Tongue (tissue), 1 donor: ENCODE measurements at regions not wholly inside any gene's neighbourhood (a gene's known extent, or its start where the extent isn't known, plus 50 kb on each side); places are given as distances from the start of the nearest gene placed in this dataset.

Source experiments
- DNase-seq: peaks from one replicate; pipeline ENCODE4 v3.0.0-alpha.2; 2015

DNA sequence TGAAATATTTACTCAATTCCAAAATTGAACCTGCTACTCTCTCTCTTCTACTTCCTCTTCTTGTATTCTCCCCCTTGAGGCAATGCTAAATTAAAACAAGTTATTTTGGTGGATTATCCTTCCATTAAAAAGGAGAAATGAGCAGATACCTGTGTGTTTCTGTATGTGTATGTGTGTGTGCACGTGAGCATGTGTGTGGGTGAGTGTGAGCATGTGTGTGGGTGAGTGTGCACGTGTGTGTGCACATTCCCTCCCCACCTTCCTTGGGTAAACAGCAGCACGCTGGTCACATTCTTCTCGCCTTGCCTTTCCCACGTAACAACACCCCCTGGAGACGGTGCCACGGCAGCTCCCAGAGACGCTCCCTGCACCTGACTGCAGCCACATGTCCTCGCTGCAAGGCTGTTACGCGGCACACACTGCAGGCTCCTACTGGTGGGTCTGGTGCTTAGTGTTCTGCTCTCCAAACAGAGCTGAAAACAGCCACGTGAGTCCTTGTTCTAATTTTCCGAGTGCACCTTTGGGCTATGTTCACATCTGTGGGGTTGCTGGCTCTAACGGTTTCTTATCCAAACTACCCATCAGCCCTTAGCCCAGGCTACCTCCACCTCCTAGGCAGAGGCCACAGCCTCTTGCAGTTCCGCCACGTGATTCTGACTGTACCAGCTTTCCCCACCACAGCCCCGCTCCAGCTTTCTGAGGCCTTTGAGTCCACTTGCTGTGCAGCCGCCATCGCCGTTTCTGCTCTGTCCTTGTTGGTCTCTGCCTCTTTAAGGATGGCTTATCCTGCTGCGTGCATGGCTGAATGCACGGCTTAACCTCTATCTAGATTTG lies 123.4 kb downstream of the CTTN start:
- DNase-seq = no peak

DNA sequence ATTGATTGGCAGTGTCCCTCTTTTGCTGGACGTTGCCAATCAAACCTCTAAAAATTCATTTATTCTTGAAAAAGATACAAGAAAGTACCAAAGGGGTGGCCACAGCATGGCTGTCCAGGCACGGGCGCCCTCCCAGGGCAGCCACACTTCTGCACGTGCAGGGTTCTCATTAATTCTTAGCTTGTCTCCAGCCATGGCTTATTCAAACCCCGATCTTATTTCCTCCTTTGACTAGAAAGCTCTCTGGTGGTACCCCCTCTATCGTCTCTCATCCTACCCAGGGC lies 123.9 kb downstream of the CTTN start:
- DNase-seq = no peak

DNA sequence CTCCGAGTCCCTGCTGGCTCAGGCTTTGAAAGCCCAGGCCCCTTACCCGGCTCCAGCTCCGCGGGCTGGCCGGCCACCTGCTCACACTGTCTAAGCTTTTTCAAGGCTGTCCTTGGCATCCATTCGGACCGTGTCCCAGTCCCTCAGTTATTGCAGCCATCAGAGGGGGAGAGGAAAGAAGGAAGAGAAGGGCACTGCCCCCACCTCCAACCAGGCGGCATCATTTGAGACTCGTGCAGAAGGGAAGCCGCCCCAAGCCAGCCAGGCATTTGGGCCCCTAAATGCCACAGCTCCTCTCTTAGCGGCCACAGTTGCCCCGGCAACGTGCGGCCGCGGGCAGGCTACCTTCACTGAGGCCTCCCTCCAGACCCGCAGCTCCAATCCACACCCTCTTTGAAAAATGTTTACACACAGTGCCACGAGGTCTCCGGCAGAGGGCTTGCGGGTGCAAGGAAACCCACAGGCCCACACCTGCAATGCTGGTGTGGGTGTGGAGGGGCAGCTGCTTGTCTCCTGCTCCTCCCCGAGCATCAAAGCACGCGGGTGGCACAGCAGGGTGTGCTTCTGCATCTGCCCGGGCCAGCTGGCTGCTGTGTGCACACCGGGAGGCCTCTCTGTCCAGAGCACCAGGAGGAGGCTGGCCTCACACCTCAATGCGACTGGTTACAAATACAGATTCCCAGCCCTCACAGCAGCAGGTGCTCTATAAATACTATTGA lies 124.4 kb downstream of the CTTN start:
- DNase-seq = no peak

DNA sequence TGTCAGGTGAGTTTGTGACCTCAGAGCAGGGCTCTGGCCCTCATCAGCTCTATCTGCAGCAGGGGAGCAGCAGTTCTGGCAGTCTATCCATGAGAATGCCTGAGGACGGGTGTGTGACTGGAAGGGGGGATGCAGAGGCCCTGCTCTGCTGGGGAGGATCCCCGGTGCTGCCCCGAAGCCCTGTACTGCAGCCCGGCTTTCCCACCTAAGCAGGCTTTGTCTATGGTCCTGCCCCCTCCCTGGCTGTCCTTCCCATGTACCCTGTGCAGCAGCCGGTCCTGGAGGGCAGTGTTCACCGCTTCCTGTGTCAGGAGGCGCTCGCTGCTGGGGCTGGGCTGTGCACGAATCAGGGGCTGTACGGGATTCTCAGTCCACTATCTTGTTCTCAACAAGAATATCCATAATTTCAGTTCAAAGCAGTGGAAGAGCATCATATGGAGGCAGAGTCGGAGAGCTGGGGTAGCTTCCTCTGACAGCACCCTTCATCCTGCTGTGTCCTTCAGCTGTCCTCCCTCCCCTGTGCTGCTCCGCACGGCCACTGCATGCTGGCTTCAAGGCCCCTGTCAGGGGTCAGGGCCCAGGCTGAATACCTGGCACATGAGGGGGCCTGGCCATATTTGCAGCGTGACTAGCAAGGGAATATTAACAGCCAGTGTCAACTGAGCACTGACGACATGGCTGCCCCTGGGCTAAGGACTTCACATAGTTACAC lies 125.2 kb downstream of the CTTN start:
- DNase-seq = no peak

DNA sequence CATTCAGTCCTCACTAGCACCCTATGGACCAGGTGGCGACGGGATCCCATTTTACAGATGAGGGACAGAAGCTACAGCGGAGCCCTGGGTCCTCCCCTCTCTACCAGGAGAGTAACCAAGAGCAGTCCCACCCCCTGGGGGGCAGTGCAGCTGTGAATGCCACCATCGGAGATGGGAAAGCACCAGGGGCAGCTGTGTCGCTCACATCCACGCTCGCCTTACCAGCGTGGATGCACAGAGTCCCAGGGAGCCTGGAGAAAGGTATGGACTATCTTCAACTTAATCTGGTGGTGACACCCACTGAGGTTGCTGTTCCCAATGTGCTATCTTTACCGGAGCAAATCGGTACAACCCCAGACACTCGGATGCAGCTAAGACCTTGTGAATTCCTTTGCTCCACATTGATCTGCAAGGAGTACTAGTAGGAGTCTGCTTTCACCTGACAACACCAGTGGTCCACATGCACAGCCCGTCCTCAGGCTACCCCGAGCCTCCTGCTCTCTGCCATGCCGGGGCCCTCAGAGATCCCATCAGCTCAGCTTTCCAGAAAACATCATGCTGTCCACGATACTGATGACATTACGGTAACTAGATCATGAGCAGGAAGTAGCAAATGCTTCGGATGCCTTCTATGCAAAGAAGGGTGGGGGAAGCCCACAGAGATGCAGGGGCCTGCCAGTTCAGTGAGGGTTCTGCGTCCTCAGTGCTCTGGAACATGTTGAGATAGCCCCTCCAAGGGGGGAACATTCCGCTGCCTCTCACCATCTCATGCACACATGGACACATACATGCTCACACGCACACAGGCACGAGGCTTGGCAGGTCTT lies 126.0 kb downstream of the CTTN start:
- DNase-seq = no peak

DNA sequence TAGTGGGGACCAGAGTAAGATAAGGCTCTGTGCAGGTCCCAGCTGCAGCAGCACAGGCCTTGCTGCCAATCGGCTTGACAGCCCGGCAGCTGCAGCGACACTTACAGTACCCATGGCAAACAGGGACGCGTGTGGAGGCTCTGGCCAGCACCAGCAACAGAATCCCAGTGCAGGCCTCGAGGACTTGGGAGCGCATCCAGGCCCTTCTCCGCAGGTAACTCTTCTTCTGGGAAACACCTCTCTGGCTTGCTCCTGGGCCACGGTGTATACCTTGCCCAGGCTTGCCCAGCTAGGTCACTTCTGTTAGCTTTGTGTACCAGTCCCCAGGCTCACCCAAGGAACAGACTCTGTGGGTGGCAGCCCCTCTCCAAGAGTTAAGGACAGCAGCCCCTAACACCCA lies 126.7 kb downstream of the CTTN start:
- DNase-seq = peak; percentile 79

DNA sequence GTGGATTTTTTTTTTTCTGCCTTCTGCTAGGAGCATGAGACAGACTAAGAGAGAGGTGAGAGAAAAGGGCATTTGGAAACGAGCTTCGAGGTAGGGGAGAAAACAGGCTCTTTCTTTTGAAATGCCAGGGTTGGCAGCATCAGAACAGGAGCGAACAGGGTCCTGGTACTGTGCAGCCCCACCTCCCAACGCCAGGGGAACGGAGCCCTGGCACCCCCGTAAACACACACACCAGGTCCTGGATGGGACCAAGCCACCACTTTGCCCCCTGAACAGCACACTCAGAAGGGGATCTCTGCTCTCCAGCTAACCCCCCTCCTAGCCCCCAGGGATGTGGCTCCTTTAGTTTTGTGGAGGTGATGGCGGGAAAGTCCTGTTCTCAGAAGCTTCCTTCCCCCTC lies 127.1 kb downstream of the CTTN start:
- DNase-seq = no peak

DNA sequence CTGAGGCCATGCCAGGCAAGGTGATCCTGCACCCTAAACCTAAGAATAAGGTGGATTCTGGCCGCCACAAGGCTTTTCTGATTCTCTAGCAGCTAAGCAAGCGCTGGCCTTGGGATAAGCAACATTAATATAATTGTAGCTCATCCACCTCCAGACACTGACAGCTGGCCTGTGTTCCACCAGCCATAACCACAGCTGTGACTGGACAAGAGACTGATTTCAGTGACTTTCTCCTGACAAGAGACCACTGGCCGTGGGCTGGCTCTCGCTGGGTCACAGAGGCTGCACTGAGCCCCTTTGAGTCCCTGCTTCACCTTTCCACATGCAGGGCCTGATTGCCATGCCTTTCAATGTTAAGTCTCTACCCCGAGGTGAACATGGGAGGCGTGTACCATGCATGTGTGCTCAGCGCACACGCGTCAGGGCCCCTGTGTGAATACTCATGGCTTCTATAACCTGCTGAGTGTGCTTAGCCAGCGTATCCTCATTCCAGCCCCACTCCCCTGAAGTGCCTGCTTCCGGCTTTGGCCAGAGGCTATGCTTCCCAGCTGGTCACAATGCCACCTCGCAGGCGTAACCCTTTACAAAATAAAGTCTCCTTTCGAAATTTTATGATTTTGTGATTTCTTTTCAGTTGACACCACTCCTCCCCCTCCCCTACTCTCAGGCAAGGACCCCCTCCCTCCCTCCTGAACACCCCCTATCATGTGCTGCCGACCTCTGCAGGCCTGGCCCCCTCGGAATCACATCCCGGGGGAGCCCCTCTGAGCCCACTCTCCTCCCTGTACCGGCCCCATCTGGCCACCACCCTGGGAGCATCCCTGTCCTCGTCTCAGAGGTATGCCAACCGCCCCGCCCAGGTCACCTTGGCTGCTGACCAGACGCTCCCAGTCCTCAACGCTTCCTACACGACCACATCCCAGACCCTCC lies 128.1 kb downstream of the CTTN start:
- DNase-seq = no peak

DNA sequence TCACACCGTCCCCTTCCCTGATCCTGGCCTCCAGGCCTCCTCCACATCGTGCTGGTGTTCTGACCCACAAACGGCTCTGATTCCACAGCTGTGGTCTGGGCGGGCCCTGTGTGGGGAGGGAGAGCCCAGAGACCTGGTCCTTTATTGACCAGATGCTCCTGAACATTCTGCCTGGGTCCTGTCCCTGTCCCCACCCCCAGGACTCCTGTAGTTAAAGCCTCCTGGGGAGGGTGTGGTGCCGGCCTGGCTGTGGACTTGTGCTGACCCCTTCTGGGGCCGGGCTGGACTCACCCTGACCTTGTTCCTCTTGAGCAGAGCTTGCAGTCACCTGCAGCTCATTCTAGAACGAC lies 128.7 kb downstream of the CTTN start:
- no peak for DNase-seq

DNA sequence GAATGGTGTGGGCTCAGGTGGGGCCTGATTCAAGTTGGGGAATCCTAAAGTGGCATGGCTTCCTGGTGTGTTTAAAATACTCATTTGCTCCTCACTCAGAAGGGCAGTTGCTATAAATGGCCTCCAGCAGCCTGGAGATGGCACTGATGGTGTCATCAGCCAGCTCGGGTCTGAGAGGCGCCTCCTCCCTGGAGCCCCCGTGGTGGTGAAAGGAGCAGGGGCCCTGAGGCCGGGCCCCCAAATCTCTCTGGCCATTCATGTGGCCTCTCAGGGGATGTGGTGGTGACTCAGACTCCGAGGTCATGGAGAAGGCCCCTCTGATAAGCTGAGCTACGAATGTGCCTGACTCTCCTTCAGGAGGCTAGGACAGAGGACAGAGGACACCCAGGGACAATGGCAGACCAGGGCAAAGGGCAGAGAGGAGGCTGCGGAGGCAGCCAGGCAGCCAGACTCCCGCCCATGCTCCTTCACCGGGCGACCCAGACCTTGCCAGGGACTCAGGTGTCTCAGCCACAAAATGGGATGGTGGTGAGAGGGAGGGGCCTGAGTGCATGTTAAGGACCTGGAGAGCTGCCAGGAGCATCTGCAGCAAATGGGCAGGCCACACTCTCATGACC lies 129.2 kb downstream of the CTTN start:
- DNase-seq = no peak

DNA sequence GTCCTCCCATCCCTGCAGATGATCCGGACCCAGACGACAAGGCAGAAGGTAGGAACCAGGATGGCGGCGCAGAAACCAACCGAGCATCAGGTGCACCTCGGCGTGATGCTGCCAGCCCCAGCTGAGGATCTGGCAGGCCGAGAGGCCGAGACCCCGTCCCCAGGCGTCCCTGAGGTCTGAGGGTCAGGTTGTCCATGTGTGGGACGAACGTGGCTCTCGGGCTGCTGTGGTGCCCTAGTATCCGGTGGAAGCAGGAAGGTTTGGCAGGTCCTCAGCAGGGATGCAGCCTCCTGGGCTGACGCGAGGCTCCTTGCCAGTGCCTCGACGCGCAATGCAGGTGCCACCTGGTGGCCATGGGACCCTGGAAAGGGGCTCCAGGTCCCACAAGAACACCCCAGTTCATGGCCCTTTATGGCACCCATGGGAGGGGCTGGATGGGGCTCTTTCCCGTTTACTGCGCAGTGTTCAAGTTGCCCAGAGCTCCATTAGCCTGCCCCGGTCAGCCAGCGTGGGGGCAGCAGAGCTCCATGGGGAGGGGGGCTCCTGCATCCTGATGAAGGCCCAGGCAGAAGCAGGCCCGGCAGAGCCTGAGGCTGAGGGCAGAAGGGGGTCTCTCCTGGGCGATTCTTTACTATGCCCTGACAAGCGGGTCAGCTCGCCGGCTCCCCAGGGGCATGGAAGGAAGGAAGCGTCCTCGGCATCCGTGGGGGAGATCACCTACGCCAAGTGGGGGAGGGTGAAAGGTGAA lies 129.9 kb downstream of the CTTN start:
- DNase-seq = no peak

DNA sequence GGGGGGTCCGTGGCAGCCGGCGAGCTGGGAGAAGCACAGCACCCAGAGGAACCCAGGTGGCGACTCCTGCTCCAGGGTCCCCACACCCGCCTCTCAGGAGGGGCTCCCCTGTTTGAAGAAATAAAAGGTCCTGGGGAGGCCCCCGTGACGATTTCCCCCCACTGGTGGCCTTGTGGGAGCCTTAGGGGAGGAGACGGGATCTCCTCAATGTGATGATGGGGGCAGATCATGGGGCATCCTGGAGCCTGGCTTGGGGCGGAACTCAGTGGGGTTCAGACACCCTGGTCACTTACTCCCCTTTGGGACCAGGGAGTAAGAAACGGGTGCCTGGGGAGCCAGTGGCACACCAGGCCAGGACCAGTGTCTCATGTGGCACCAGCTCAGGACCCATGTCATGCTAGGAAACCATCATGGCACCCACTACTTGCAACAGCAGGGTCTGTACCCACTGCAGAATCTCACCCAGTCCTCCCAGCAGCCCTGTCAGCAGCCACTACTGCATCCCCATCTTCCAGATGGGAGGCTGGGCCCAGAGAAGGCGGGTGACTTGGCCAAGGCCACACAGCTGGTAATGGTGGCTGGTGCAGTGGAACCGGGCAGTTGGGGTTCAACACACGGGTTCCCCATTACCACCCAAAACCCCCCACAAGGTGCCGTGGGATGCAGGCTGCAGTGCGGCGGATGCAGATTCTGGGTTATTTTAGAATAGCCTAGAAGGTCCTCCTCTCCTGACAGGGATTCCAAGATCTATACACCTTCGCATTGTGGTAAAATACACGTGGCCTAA lies 130.7 kb downstream of the CTTN start:
- no peak for DNase-seq

DNA sequence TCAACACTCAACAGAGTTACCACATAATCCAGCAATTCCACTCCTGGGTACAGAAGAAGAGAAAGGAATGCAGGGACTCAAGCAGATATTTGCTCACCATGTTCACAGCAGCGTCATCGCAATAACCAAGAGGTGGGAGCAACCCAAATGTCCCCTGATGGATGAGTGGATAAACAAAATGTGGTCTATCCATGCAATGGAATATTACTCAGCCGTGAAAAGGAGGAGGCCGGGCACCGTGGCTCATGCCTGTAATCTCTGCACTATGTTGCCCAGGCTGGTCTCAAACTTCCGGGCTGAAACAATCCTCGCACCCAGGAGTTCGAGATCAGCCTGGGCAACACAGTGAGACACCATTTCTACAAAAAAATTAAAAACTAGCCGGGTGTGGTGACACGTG lies 131.7 kb downstream of the CTTN start:
- no peak for DNase-seq

DNA sequence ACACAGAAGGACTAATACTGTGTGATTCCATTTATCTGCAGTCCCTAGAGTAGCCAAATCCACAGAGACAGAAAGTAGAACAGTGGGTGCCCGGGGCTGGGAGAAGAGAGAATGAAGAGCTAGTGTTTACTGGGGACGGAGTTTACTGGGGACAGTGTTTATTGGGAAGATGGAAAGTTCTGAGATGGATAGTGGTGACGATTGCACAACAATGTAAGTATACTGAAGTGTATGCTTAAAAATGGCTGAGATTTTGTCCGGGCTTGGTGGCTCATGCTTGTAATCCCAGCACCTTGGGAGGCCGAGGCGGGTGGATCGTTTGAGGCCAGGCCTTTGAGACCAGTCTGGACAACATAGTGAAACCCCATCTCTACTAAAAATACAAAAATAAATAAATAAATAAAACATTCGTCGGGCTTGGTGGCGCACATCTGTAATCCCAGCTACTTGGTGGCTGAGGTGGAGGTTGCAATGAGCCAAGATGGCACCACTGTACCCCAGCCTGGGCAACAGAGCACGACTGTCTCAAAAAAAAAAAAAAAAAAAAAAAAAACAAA lies 132.4 kb downstream of the CTTN start:
- no peak for DNase-seq

DNA sequence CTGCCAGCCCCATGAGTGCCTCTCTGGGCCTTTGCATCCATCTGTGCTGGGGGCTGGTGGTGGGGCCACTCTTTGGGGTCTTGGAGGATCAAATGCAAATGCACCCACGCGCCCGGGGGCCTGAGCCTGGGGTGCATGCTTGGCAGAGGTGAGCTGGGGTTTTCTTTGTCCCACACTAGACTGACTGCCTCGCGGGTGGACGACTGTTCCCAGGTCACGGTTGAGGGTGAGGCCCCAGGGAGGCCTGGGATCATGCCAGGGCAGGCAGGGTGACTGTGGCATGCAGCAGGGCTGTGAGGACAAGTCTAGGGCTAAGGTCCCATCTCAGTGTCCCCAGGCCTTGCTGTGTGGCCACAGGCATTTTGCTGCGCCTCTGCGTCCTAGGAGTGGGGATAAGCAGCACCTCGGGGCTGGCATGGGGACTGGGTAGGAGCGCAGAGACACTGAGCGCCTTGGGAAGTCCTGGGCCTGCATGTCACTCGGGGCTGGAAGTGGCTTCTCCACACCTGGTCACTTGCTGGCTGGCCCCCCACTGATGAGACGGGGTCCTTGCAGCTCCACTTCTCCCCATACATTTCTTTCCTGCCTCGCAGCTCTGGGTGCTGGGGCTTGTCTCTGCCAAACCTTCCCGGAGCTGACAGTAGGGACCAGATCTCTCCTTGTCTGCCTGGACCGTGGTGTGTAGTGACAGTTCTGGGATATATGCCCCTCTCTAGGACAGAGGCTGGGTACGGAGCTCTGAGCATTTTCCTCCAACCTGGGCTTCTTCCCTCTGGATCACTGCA lies 133.1 kb downstream of the CTTN start:
- DNase-seq = no peak

DNA sequence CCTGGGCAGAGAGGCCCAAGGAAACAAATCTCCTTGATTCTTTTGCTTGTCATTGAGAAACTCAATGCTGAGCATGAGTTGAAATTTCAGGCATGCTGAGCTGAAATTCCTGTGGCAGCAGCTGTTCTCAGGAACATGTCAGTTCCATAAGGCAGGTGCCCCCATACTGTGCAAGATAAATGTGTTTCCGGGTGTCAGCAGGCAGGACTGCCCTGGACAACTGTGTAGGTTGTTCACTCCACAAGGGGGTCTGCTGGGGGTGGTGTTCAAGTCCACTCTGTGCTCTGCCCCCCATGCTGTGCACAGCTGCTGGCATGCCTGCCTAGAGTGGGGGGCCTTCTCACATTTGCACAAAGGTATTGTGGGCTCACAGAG lies 133.7 kb downstream of the CTTN start:
- peak; percentile 44 for DNase-seq

DNA sequence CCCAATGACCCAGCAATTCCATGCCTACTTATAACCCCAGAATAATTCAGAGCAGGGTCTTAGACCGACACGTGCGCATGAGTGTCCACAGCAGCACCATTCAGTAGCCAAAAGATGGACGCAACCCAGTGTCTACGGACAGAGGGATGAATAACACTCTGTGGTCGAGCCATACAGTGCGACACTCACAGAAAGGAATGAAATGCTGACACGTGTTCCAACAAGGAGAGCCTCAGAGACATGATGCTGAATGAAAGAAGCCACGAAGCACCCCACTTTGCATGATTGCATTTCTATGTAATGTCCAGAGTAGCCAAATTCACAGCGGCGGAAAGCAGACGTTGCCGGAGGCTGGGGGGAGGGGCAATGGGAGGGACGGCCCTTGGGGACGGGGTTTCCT lies 134.4 kb downstream of the CTTN start:
- DNase-seq = no peak

DNA sequence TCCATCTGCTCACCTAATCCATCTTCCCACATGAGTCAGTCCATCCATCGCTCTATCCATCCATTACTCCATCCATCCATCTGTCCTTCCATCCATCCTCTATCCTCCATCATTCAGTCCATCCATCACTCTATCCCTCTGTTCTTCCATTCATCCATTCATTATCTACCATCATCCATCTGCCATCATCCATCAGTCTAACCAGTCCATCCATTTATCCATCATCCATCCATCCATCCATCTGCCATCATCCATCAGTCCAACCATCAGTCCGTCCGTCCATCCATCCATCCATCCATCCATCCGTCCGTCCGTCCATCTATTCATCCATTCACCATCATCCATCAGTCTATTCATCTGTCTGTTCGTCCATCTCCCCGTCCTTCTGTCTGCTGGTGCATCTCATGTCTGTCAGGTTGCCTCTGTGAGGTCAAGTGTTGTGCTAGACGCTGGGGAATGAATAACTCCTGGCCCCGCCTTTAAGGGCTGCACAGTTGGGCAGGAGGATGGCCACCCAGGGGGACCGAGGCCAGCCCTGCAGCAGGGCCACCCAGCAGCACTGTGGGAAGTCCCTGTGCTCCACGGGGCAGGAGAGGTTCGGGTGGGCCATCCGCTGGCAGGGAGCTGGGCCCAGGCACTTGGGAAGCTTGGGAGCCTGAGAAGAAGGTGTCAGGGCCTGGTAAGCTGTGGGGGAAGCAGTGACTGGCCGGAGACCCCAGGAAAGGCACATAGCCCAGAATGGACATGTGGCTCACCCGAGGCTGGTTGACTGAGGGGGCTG lies 137.1 kb downstream of the CTTN start:
- DNase-seq = no peak
